PC-3 (cell line): ENCODE measurements at regions not wholly inside any gene's neighbourhood (a gene's known extent, or its start where the extent isn't known, plus 50 kb on each side); places are given as distances from the start of the nearest gene placed in this dataset.

ENCODE experiments used
- EZH2 ChIP-seq: fragments of 300-600 bp; sonication (generic); IDR thresholded peaks from one replicate; pipeline ENCODE4 v1.6.1; 2017; ENCODE audit warnings: antibody characterized with exemption, mild to moderate bottlenecking, low read length; ENCODE audit not compliant: unreplicated experiment
- TF ChIP-seq, protein P1 (sequence below): fragments of 300-600 bp; sonication (generic); conservative IDR thresholded peaks from 2 replicates; pipeline ENCODE4 v1.5.1; 2017; ENCODE audit warnings: antibody characterized with exemption, low read depth, mild to moderate bottlenecking, low read length

DNA sequence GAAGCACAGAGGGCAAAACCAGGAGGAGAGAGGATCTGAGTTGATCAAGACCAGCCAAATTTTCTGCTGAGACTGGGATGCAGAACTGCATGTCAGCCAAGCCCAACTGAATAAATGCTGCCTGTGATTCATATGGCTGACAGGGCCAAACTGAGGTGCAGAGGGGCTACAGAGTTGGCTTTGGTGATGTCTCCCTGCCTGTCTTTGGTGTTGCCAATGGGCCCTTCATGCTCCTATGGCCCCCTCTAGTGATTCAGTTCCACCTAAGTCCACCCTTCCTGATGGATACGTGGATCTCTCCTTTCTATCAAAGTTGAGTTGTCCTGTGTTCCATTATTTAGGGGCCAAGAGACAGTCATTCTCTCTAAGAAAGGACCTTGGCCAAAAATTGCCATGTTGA, 163.6 kb upstream of the TLE4 start:
- TF ChIP-seq, protein P1, sequence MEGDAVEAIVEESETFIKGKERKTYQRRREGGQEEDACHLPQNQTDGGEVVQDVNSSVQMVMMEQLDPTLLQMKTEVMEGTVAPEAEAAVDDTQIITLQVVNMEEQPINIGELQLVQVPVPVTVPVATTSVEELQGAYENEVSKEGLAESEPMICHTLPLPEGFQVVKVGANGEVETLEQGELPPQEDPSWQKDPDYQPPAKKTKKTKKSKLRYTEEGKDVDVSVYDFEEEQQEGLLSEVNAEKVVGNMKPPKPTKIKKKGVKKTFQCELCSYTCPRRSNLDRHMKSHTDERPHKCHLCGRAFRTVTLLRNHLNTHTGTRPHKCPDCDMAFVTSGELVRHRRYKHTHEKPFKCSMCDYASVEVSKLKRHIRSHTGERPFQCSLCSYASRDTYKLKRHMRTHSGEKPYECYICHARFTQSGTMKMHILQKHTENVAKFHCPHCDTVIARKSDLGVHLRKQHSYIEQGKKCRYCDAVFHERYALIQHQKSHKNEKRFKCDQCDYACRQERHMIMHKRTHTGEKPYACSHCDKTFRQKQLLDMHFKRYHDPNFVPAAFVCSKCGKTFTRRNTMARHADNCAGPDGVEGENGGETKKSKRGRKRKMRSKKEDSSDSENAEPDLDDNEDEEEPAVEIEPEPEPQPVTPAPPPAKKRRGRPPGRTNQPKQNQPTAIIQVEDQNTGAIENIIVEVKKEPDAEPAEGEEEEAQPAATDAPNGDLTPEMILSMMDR, result peak; percentile 16; the same call in 1 of the 2 replicates
- TF ChIP-seq EZH2, result no peak
